H1 (cell line): ENCODE measurements at regions not wholly inside any gene's neighbourhood (a gene's known extent, or its start where the extent isn't known, plus 50 kb on each side); places are given as distances from the start of the nearest gene placed in this dataset.

Experiments used
- CTCF ChIA-PET: fragments of 300-600 bp; sonication (Branson Sonifier 250); formaldehyde crosslinking; loops from one replicate; lab custom pipeline; 2021; ENCODE audit not compliant: partially characterized antibody; lab: Charles Lee
- POLR2A ChIA-PET: fragments of 300-600 bp; sonication (Branson Sonifier 250); formaldehyde crosslinking; loops from one replicate; lab custom pipeline; 2021; ENCODE audit warnings: inconsistent platforms; ENCODE audit not compliant: partially characterized antibody; lab: Charles Lee
- DNase-seq, 2 experiments: peaks; one replicate each; pipeline versions ENCODE4 v3.0.0 to v3.0.0-alpha.2; 2010 to 2022; ENCODE audit warnings: low spot score in 2 of 2, low read depth in 1 of 2, mixed read lengths in 1 of 2
- FAIRE-seq: peaks from 2 replicates; lab custom pipeline; 2011; peaks lifted over from hg19 to GRCh38; lab: Jason Lieb, UNC
- H2AFZ ChIP-seq: 2 replicates; pipeline ENCODE4 v1.8.1; 2012; ENCODE audit warnings: low read length, inconsistent platforms
- H2AK5ac ChIP-seq: 2 replicates; pipeline ENCODE4 v1.6.1; 2013; ENCODE audit warnings: low read depth, low read length
- H2BK120ac ChIP-seq: replicated peaks from 2 replicates; pipeline ENCODE3; 2013; ENCODE audit warnings: low read depth, low read length, inconsistent platforms
- H2BK12ac ChIP-seq: 2 replicates; pipeline ENCODE4 v1.6.1; 2013; ENCODE audit warnings: low read depth, low read length
- H2BK15ac ChIP-seq: 2 replicates; pipeline ENCODE4 v1.6.1; 2013; ENCODE audit warnings: low read length
- H2BK20ac ChIP-seq: 2 replicates; pipeline ENCODE4 v1.6.1; 2013; ENCODE audit warnings: low read length
- H2BK5ac ChIP-seq: 2 replicates; pipeline ENCODE4 v1.6.1; 2013; ENCODE audit warnings: low read depth, low read length
- H3K14ac ChIP-seq: 2 replicates; pipeline ENCODE4 v1.6.1; 2013; ENCODE audit warnings: inconsistent platforms; ENCODE audit not compliant: insufficient read length
- H3K18ac ChIP-seq: 2 replicates; pipeline ENCODE4 v1.6.1; 2013; ENCODE audit warnings: low read length; ENCODE audit errors: extremely low read depth
- H3K23ac ChIP-seq: 2 replicates; pipeline ENCODE4 v1.6.1; 2013; ENCODE audit warnings: inconsistent platforms; ENCODE audit not compliant: insufficient read length
- H3K23me2 ChIP-seq: 2 replicates; pipeline ENCODE4 v1.6.1; 2013; ENCODE audit warnings: low read depth, low read length
- H3K27ac ChIP-seq: 2 replicates; pipeline ENCODE4 v1.6.1; 2011; ENCODE audit warnings: low read depth, low read length, inconsistent platforms
- H3K27me3 ChIP-seq, 4 experiments: replicated peaks in 1 of 4; 1 replicate in 1 of 4; 2 replicates in 3 of 4; pipeline versions ENCODE4 v1.6.1 to v1.8.1; 2011 to 2013; ENCODE audit warnings: low read length in 3 of 4, mild to moderate bottlenecking in 3 of 4, inconsistent platforms in 2 of 4, mixed read lengths in 2 of 4, moderate library complexity in 1 of 4; ENCODE audit not compliant: control insufficient read depth in 3 of 4, insufficient read depth in 3 of 4; ENCODE audit errors: extremely low read depth in 1 of 4
- H3K36me3 ChIP-seq, 4 experiments: 2 replicates each; pipeline versions ENCODE4 v1.6.1 to v1.8.1; 2011 to 2013; ENCODE audit warnings: mild to moderate bottlenecking in 4 of 4, low read length in 3 of 4, moderate library complexity in 2 of 4, control low read depth in 1 of 4, inconsistent platforms in 1 of 4; ENCODE audit not compliant: insufficient read depth in 4 of 4, control insufficient read depth in 2 of 4
- H3K4ac ChIP-seq: replicated peaks from 2 replicates; pipeline ENCODE3; 2013; ENCODE audit warnings: low read length, low read depth, mixed read lengths, inconsistent platforms; ENCODE audit not compliant: insufficient read length
- H3K4me1 ChIP-seq, 4 experiments: replicated peaks in 1 of 4; 1 replicate in 1 of 4; 2 replicates in 3 of 4; pipeline versions ENCODE4 v1.6.1 to v1.8.1; 2011 to 2013; ENCODE audit warnings: low read length in 3 of 4, inconsistent platforms in 2 of 4, mixed read lengths in 1 of 4; ENCODE audit not compliant: insufficient read depth in 4 of 4, control insufficient read depth in 3 of 4
- H3K4me2 ChIP-seq, 2 experiments: 2 replicates each; pipeline versions ENCODE4 v1.6.1 to v1.8.1; 2011 to 2013; ENCODE audit warnings: low read depth in 2 of 2, low read length in 2 of 2, control low read depth in 1 of 2, inconsistent platforms in 1 of 2, mild to moderate bottlenecking in 1 of 2; ENCODE audit not compliant: insufficient read depth in 1 of 2
- H3K4me3 ChIP-seq, 4 experiments: fragments of 200-600, 300-600 bp in 1 of 4; sonication (generic), shearing (Covaris generic), sonication (Bioruptor Twin) in 1 of 4; 2 replicates each; pipeline versions ENCODE4 v1.5.1 to v1.8.1; 2011 to 2016; ENCODE audit warnings: low read length in 4 of 4, low read depth in 3 of 4, control low read depth in 2 of 4, inconsistent platforms in 2 of 4, mild to moderate bottlenecking in 2 of 4, mixed read lengths in 1 of 4, moderate library complexity in 1 of 4; ENCODE audit not compliant: insufficient read depth in 2 of 4; ENCODE audit errors: extremely low read depth in 1 of 4
- H3K56ac ChIP-seq: replicated peaks from 2 replicates; pipeline ENCODE3; 2013; ENCODE audit warnings: low read depth, mild to moderate bottlenecking, mixed read lengths, low read length, inconsistent platforms; ENCODE audit not compliant: insufficient read length
- H3K79me1 ChIP-seq: 2 replicates; pipeline ENCODE4 v1.6.1; 2013; ENCODE audit warnings: low read depth, low read length, control low read depth
- H3K79me2 ChIP-seq, 2 experiments: 2 replicates each; pipeline versions ENCODE4 v1.6.1 to v1.8.1; 2012 to 2013; ENCODE audit warnings: low read length in 2 of 2, mild to moderate bottlenecking in 2 of 2, inconsistent platforms in 1 of 2; ENCODE audit not compliant: insufficient read depth in 2 of 2, control insufficient read depth in 1 of 2
- H3K9ac ChIP-seq, 4 experiments: replicated peaks in 1 of 4; 1 replicate in 1 of 4; 2 replicates in 3 of 4; pipeline versions ENCODE4 v1.6.1 to v1.8.1; 2011 to 2013; ENCODE audit warnings: low read depth in 3 of 4, low read length in 3 of 4, control low read depth in 2 of 4, mild to moderate bottlenecking in 2 of 4, moderate library complexity in 2 of 4, inconsistent platforms in 1 of 4; ENCODE audit errors: extremely low read depth in 1 of 4
- H3K9me3 ChIP-seq, 2 experiments: 2 replicates each; pipeline versions ENCODE4 v1.6.1 to v1.8.1; 2012 to 2013; ENCODE audit warnings: mild to moderate bottlenecking in 2 of 2, moderate library complexity in 2 of 2, control low read depth in 1 of 2, inconsistent platforms in 1 of 2, low read depth in 1 of 2, low read length in 1 of 2, mixed read lengths in 1 of 2; ENCODE audit not compliant: insufficient read depth in 2 of 2
- H4K20me1 ChIP-seq, 2 experiments: replicated peaks in 1 of 2; 2 replicates each; pipeline versions ENCODE3 to v1.8.1; 2011 to 2013; ENCODE audit warnings: inconsistent platforms in 2 of 2, low read length in 2 of 2, mild to moderate bottlenecking in 1 of 2; ENCODE audit not compliant: insufficient read depth in 2 of 2, control insufficient read depth in 1 of 2
- H4K5ac ChIP-seq: 2 replicates; pipeline ENCODE4 v1.6.1; 2013; ENCODE audit warnings: low read length, low read depth, mixed read lengths, inconsistent platforms; ENCODE audit not compliant: insufficient read length
- H4K8ac ChIP-seq: 2 replicates; pipeline ENCODE4 v1.8.0; 2013; ENCODE audit warnings: mild to moderate bottlenecking, moderate library complexity, low read length, inconsistent platforms; ENCODE audit not compliant: insufficient read depth; ENCODE audit errors: extremely low read depth
- H4K91ac ChIP-seq: replicated peaks from 2 replicates; pipeline ENCODE3; 2013; ENCODE audit warnings: low read length, mixed read lengths, inconsistent platforms; ENCODE audit not compliant: insufficient read length
- CBX5 ChIP-seq: fragments of 300-800, 300-1000 bp; sonication (generic); IDR thresholded peaks from 2 replicates; pipeline ENCODE4 v1.7.1; 2016; ENCODE audit warnings: antibody characterized with exemption, low read length, low read depth
- CEBPB ChIP-seq: IDR thresholded peaks from 2 replicates; pipeline ENCODE4 v1.6.1; 2012; ENCODE audit warnings: low read depth, low read length
- RAD21 ChIP-seq, 2 experiments: IDR thresholded peaks in 1 of 2; conservative IDR thresholded peaks in 1 of 2; 2 replicates each; pipeline ENCODE4 v1.6.1; 2011; ENCODE audit warnings: low read depth in 2 of 2, low read length in 2 of 2, improper control_type of control experiment in 1 of 2, inconsistent platforms in 1 of 2, mild to moderate bottlenecking in 1 of 2, moderate library complexity in 1 of 2
- RBBP5 ChIP-seq: IDR thresholded peaks from 2 replicates; pipeline ENCODE4 v1.7.1; 2012; ENCODE audit warnings: low read depth, mild to moderate bottlenecking, inconsistent platforms, low read length, moderate library complexity, borderline replicate concordance
- WGBS, 2 experiments: shearing (Covaris generic) in 1 of 2; methylation state at CpG; one replicate each; pipeline versions ENCODE4 v1.1.6 to v1.1.7; 2013 to 2015; ENCODE audit warnings: low lambda C conversion rate in 2 of 2, mixed read lengths in 2 of 2, inconsistent platforms in 1 of 2, low coverage in 1 of 2, missing lambda C conversion rate in 1 of 2; ENCODE audit not compliant: insufficient replicate concordance in 2 of 2, insufficient coverage in 1 of 2, insufficient read length in 1 of 2; ENCODE audit errors: extremely low coverage in 1 of 2, missing lambda C conversion rate in 1 of 2; 5-methylcytosine and 5-hydroxymethylcytosine counted together
- TF ChIP-seq, protein P1 (sequence below), 3 experiments: IDR thresholded peaks; 1 replicate in 2 of 3; 2 replicates in 1 of 3; pipeline versions ENCODE4 v1.5.1 to v1.6.1; 2011; ENCODE audit warnings: low read length in 3 of 3, mild to moderate bottlenecking in 3 of 3, inconsistent platforms in 2 of 3, low read depth in 1 of 3, moderate library complexity in 1 of 3; ENCODE audit not compliant: insufficient read depth in 1 of 3; ENCODE audit errors: control extremely low read depth in 1 of 3
- TF ChIP-seq, protein P2 (sequence below): IDR thresholded peaks from 2 replicates; pipeline ENCODE4 v1.6.1; 2011; ENCODE audit warnings: low read depth, mild to moderate bottlenecking, low read length; ENCODE audit not compliant: insufficient read depth

DNA sequence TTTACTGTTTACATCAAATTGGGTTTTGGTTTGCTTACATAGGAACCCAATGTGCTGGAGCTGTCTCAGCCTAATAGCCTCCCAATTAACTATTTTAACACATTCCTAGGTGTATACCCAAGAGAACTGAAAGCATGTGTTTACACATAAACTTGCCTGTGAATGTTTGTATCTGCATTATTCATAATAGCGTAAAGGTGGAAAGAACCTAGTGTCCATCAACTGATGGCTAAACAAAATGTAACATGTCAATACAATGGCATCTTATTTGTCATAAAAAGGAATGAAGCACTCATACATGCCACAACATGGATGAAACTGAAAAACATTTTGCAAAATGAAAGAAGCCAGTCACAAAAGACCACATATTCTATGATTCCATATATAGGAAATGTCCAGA lies 160.6 kb upstream of the EEPD1 start:
- H3K14ac ChIP-seq: no peak overlapping the region
- H3K4me1 ChIP-seq: no peaks in the 10 kb centered on the region
- no peaks in the 10 kb centered on the region for H3K36me3 ChIP-seq
- no peak overlapping the region for H3K4me3 ChIP-seq
- H3K27ac ChIP-seq: no peak overlapping the region
- no peak overlapping the region for H2BK120ac ChIP-seq
- POLR2A ChIA-PET: no interaction called here
- no peaks in the 10 kb centered on the region for H3K79me1 ChIP-seq
- H3K23me2 ChIP-seq: no peaks in the 10 kb centered on the region
- no peaks in the 10 kb centered on the region for H3K79me2 ChIP-seq
- H2BK5ac ChIP-seq: no peak overlapping the region
- H2BK20ac ChIP-seq: no peak overlapping the region
- H4K8ac ChIP-seq: no peak overlapping the region
- no peak overlapping the region for H2AK5ac ChIP-seq
- no peak overlapping the region for H4K5ac ChIP-seq
- no peak overlapping the region for H4K91ac ChIP-seq
- no peak overlapping the region for H2BK15ac ChIP-seq
- H3K18ac ChIP-seq: no peak overlapping the region
- DNase-seq: no peak
- WGBS, 2 experiments: 94% methylated on average over 1 of the region's 1 CpG; no CpG with 5 or more reads in 1 of the 2 experiments
- no peaks in the 10 kb centered on the region for H3K27me3 ChIP-seq
- no peak overlapping the region for H3K9ac ChIP-seq
- no peak overlapping the region for H3K4ac ChIP-seq
- H3K4me2 ChIP-seq: no peak overlapping the region
- no peak overlapping the region for H2BK12ac ChIP-seq
- H3K23ac ChIP-seq: no peak overlapping the region
- CTCF ChIA-PET: interaction anchor here (0.6 kb wide), 1 partner anchor 97 kb away, joined by 3 read pairs; no protein-coding TSS in a partner anchor
- no peaks in the 10 kb centered on the region for H4K20me1 ChIP-seq
- H2AFZ ChIP-seq: no peak overlapping the region
- FAIRE-seq: no peak
- no peak overlapping the region for H3K56ac ChIP-seq
- H3K9me3 ChIP-seq: no peaks in the 10 kb centered on the region
- TF ChIP-seq, protein P1, sequence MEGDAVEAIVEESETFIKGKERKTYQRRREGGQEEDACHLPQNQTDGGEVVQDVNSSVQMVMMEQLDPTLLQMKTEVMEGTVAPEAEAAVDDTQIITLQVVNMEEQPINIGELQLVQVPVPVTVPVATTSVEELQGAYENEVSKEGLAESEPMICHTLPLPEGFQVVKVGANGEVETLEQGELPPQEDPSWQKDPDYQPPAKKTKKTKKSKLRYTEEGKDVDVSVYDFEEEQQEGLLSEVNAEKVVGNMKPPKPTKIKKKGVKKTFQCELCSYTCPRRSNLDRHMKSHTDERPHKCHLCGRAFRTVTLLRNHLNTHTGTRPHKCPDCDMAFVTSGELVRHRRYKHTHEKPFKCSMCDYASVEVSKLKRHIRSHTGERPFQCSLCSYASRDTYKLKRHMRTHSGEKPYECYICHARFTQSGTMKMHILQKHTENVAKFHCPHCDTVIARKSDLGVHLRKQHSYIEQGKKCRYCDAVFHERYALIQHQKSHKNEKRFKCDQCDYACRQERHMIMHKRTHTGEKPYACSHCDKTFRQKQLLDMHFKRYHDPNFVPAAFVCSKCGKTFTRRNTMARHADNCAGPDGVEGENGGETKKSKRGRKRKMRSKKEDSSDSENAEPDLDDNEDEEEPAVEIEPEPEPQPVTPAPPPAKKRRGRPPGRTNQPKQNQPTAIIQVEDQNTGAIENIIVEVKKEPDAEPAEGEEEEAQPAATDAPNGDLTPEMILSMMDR (IDR thresholded peaks at IDR 0.05; ENCODE audit: control extremely low read depth in 1 of 3, insufficient read depth in 1 of 3, low read depth in 1 of 3, low read length in 3 of 3): no peak
- TF ChIP-seq CEBPB: no peak
- no peak for TF ChIP-seq RAD21 (IDR thresholded peaks at IDR 0.05 in 1 of 2, conservative IDR thresholded peaks at IDR 0.05 in 1 of 2; ENCODE audit: low read depth in 2 of 2, low read length in 2 of 2)
- TF ChIP-seq RBBP5: no peak
- TF ChIP-seq, protein P2, sequence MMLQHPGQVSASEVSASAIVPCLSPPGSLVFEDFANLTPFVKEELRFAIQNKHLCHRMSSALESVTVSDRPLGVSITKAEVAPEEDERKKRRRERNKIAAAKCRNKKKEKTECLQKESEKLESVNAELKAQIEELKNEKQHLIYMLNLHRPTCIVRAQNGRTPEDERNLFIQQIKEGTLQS: no peak
- TF ChIP-seq CBX5: no peak
